Liver (tissue), 8 donors: ENCODE measurements at regions not wholly inside any gene's neighbourhood (a gene's known extent, or its start where the extent isn't known, plus 50 kb on each side); places are given as distances from the start of the nearest gene placed in this dataset.

ENCODE experiments used
- DNase-seq: peaks from one replicate; pipeline ENCODE4 v3.0.0-alpha.2; 2017; ENCODE audit warnings: low spot score
- H3K27ac ChIP-seq, 2 donors: one replicate each; pipeline ENCODE4 v1.7.0; 2013; ENCODE audit warnings: inconsistent platforms in 2 of 2, low read length in 2 of 2, control low read depth in 1 of 2, low read depth in 1 of 2, mild to moderate bottlenecking in 1 of 2
- H3K27me3 ChIP-seq, 4 donors: one replicate each; pipeline versions ENCODE4 v1.6.1 to v1.7.0; 2013; ENCODE audit warnings: low read length in 3 of 4, inconsistent platforms in 1 of 4, mild to moderate bottlenecking in 1 of 4, moderate library complexity in 1 of 4; ENCODE audit not compliant: control insufficient read depth in 4 of 4, insufficient read depth in 4 of 4
- H3K36me3 ChIP-seq, 4 donors: one replicate each; pipeline versions ENCODE4 v1.6.1 to v1.7.0; 2013; ENCODE audit warnings: low read length in 3 of 4, mild to moderate bottlenecking in 3 of 4, low read depth in 1 of 4, moderate library complexity in 1 of 4; ENCODE audit not compliant: control insufficient read depth in 4 of 4, insufficient read depth in 3 of 4
- H3K4me1 ChIP-seq, 4 donors: one replicate each; pipeline versions ENCODE4 v1.6.1 to v1.7.0; 2013; ENCODE audit warnings: low read length in 3 of 4, mild to moderate bottlenecking in 3 of 4, moderate library complexity in 1 of 4; ENCODE audit not compliant: control insufficient read depth in 4 of 4, insufficient read depth in 4 of 4
- H3K4me3 ChIP-seq, 3 donors: one replicate each; pipeline versions ENCODE4 v1.6.1 to v1.7.0; 2013; ENCODE audit warnings: low read length in 3 of 3, control low read depth in 1 of 3, low read depth in 1 of 3, mild to moderate bottlenecking in 1 of 3
- H3K9ac ChIP-seq, 2 donors: one replicate each; pipeline ENCODE4 v1.7.0; 2013; ENCODE audit warnings: low read length in 2 of 2, mild to moderate bottlenecking in 2 of 2, moderate library complexity in 2 of 2, control low read depth in 1 of 2, low read depth in 1 of 2
- H3K9me3 ChIP-seq, 4 donors: one replicate each; pipeline versions ENCODE4 v1.6.1 to v1.7.0; 2013; ENCODE audit warnings: low read length in 3 of 4; ENCODE audit not compliant: control insufficient read depth in 4 of 4
- ATF3 ChIP-seq: IDR thresholded peaks from 2 replicates; pipeline ENCODE4 v1.6.1; 2016; ENCODE audit warnings: antibody characterized with exemption
- CTCF ChIP-seq: fragments of 150-350 bp; IDR thresholded peaks from 2 replicates; pipeline ENCODE4 v1.5.1; 2017; ENCODE audit warnings: improper control_type of control experiment, low read depth, low read length; ENCODE audit not compliant: missing input control
- FOXA2 ChIP-seq: IDR thresholded peaks from 2 replicates; pipeline ENCODE4 v1.6.1; 2016; ENCODE audit warnings: antibody characterized with exemption
- HNF4A ChIP-seq, 2 donors: conservative IDR thresholded peaks; 2 replicates each; pipeline ENCODE4 v1.6.1; 2016; ENCODE audit warnings: antibody characterized with exemption in 2 of 2, mild to moderate bottlenecking in 2 of 2
- HNF4G ChIP-seq: IDR thresholded peaks from 2 replicates; pipeline ENCODE4 v1.6.1; 2016; ENCODE audit warnings: antibody characterized with exemption
- JUND ChIP-seq, 2 donors: IDR thresholded peaks; 2 replicates each; pipeline ENCODE4 v1.6.1; 2016; ENCODE audit warnings: antibody characterized with exemption in 2 of 2
- MAX ChIP-seq: IDR thresholded peaks from 2 replicates; pipeline ENCODE4 v1.6.1; 2016; ENCODE audit warnings: antibody characterized with exemption
- NR2F2 ChIP-seq: IDR thresholded peaks from 2 replicates; pipeline ENCODE4 v1.6.1; 2016; ENCODE audit warnings: antibody characterized with exemption
- RAD21 ChIP-seq, 2 donors: IDR thresholded peaks; 2 replicates each; pipeline ENCODE4 v1.6.1; 2016; ENCODE audit warnings: antibody characterized with exemption in 2 of 2, mild to moderate bottlenecking in 2 of 2
- REST ChIP-seq: IDR thresholded peaks from 2 replicates; pipeline ENCODE4 v1.6.1; 2016; ENCODE audit warnings: antibody characterized with exemption, mild to moderate bottlenecking
- RXRA ChIP-seq, 2 donors: IDR thresholded peaks; 2 replicates each; pipeline ENCODE4 v1.6.1; 2017 to 2018; ENCODE audit warnings: antibody characterized with exemption in 2 of 2, mild to moderate bottlenecking in 1 of 2
- SP1 ChIP-seq: IDR thresholded peaks from 2 replicates; pipeline ENCODE4 v1.6.1; 2018; ENCODE audit warnings: antibody characterized with exemption, mild to moderate bottlenecking
- TAF1 ChIP-seq: conservative IDR thresholded peaks from 2 replicates; pipeline ENCODE4 v1.6.1; 2016; ENCODE audit warnings: antibody characterized with exemption, mild to moderate bottlenecking
- YY1 ChIP-seq: IDR thresholded peaks from 2 replicates; pipeline ENCODE4 v1.6.1; 2016; ENCODE audit warnings: antibody characterized with exemption, mild to moderate bottlenecking
- ZBTB33 ChIP-seq: IDR thresholded peaks from 2 replicates; pipeline ENCODE4 v1.6.1; 2016; ENCODE audit warnings: antibody characterized with exemption
- WGBS: extraction: QIAGEN DNeasy Blood & Tissue Kit; methylation state at CpG from one replicate; pipeline ENCODE4 v1.1.7; 2013; 5-methylcytosine and 5-hydroxymethylcytosine counted together
- donor health status: healthy.
- donor health status: healthy.
- donor health status: healthy.
- donor health status: healthy.
- donor health status: healthy.

- Histone ChIP-seq H3K4me1 (no peaks in the 10 kb centered on the region), H3K9me3 (no peaks in the 10 kb centered on the region), H3K4me3 (no peak overlapping the region), H3K9ac (no peak overlapping the region), H3K36me3 (no peaks in the 10 kb centered on the region), H3K27ac (no peak overlapping the region), H3K27me3 (no peaks in the 10 kb centered on the region)
- DNase-seq: no peak
- TF ChIP-seq TAF1 (no peak), HNF4G (no peak), ATF3 (no peak), HNF4A (conservative IDR thresholded peaks at IDR 0.05) (no peak), YY1 (no peak), MAX (no peak), NR2F2 (no peak), FOXA2 (no peak)
- 52% methylated on average over 6 of the region's 6 CpGs for WGBS
These were observed 898.7 kb downstream of the NSUN3 start for GRCh38 chr3:94961423-94962100.

GRCh38 chr3:94965867-94966475, 903.1 kb downstream of the NSUN3 start:
- TF ChIP-seq CTCF (no peak), HNF4A (conservative IDR thresholded peaks at IDR 0.05) (no peak), ATF3 (no peak), REST (no peak)
- Histone ChIP-seq H3K4me1 (no peaks in the 10 kb centered on the region), H3K27me3 (peaks cover 0 to 2% (median 0%) of the 10 kb centered on the region in 4 donors), H3K9me3 (no peaks in the 10 kb centered on the region), H3K4me3 (no peak overlapping the region), H3K36me3 (no peaks in the 10 kb centered on the region), H3K9ac (no peak overlapping the region), H3K27ac (no peak overlapping the region)
- DNase-seq: no peak
- WGBS: 50% methylated on average over 2 of the region's 2 CpGs

- no peaks in the 10 kb centered on the region for H3K9me3 ChIP-seq
- H3K4me1 ChIP-seq: no peaks in the 10 kb centered on the region
- H3K27me3 ChIP-seq: peaks cover 0 to 2% (median 0%) of the 10 kb centered on the region in 4 donors
- H3K4me3 ChIP-seq: no peak overlapping the region
- DNase-seq: no peak
- H3K27ac ChIP-seq: no peak overlapping the region
- 56% methylated on average over 2 of the region's 2 CpGs for WGBS
- no peak overlapping the region for H3K9ac ChIP-seq
- no peaks in the 10 kb centered on the region for H3K36me3 ChIP-seq
- TF ChIP-seq ZBTB33 (no peak), HNF4A (conservative IDR thresholded peaks at IDR 0.05) (no peak), RXRA (IDR thresholded peaks at IDR 0.05) (no peak), JUND (IDR thresholded peaks at IDR 0.05) (no peak), ATF3 (no peak), FOXA2 (no peak), RAD21 (IDR thresholded peaks at IDR 0.05) (no peak), HNF4G (no peak), SP1 (no peak), CTCF (no peak)
These were observed 904.3 kb downstream of the NSUN3 start for GRCh38 chr3:94967196-94967595.
